ENCODE measurements at regions not wholly inside any gene's neighbourhood (a gene's known extent, or its start where the extent isn't known, plus 50 kb on each side); places are given as distances from the start of the nearest gene placed in this dataset.
"Not testable (repeated sequence)": the region's sequence is repeated elsewhere in the genome, so short reads cannot be mapped to it uniquely, and the experiment has no call there.

- Histone ChIP-seq H3K9ac (ENCODE audit: extremely low read depth, insufficient read length, low read length) (no peak overlapping the region), H3K79me2 (ENCODE audit: insufficient read depth, low read length) (no peaks in the 10 kb centered on the region), H3K56ac (ENCODE audit: insufficient read length, low read depth, low read length) (no peak overlapping the region), H3K4ac (ENCODE audit: low read depth, low read length) (no peak overlapping the region), H3K18ac (ENCODE audit: insufficient read length, low read depth, low read length) (no peak overlapping the region), H4K91ac (ENCODE audit: insufficient read length, low read depth, low read length) (no peak overlapping the region), H2BK15ac (ENCODE audit: low read depth, low read length) (no peak overlapping the region), H3K79me1 (ENCODE audit: insufficient read depth, low read depth, low read length, poor library complexity, severe bottlenecking) (no peaks in the 10 kb centered on the region), H2BK12ac (ENCODE audit: insufficient read length, low read depth, low read length) (no peak overlapping the region), H4K8ac (replicated peaks; ENCODE audit: insufficient read length, low read depth, low read length) (no peak overlapping the region), H2AFZ (ENCODE audit: low read length) (no peak overlapping the region), H3K27ac (ENCODE audit: insufficient read length, low read depth, low read length) (no peak overlapping the region), H3K4me2 (ENCODE audit: insufficient read depth, insufficient read length, low read length) (no peak overlapping the region), H3K9me3 (ENCODE audit: control insufficient read depth, low read depth, low read length) (no peaks in the 10 kb centered on the region), H3T11ph (ENCODE audit: low read length) (no peak overlapping the region), H4K5ac (ENCODE audit: insufficient read length, low read depth, low read length) (no peak overlapping the region), H3K23ac (ENCODE audit: insufficient read length, low read depth, low read length) (no peak overlapping the region), H3K4me1 (ENCODE audit: insufficient read depth, low read length) (no peaks in the 10 kb centered on the region), H2BK20ac (ENCODE audit: low read depth, low read length, poor library complexity, severe bottlenecking) (no peak overlapping the region), H3K23me2 (ENCODE audit: insufficient read length, low read depth, low read length, poor library complexity, severe bottlenecking) (no peaks in the 10 kb centered on the region), H3K27me3 (ENCODE audit: insufficient read depth, low read length) (no peaks in the 10 kb centered on the region), H4K20me1 (ENCODE audit: control insufficient read depth, insufficient read depth, insufficient read length) (no peaks in the 10 kb centered on the region), H3K14ac (ENCODE audit: insufficient read depth, low read length) (no peak overlapping the region), H2AK5ac (ENCODE audit: insufficient read length, low read length) (no peak overlapping the region), H2BK120ac (ENCODE audit: low read depth, low read length, poor library complexity, severe bottlenecking) (no peak overlapping the region), H2BK5ac (ENCODE audit: insufficient read length, low read length) (no peak overlapping the region)
- no peak overlapping the region for H3K27ac Mint-ChIP-seq
- H3K36me3 Mint-ChIP-seq (ENCODE audit: insufficient read depth in 1 of 3, low read depth in 3 of 3): peaks cover 14 to 33% (median 16%) of the 10 kb centered on the region in 3 experiments
- no peaks in the 10 kb centered on the region for H3K4me1 Mint-ChIP-seq
- TF ChIP-seq CTCF (conservative IDR thresholded peaks at IDR 0.05): no peak
- H3K9me3 Mint-ChIP-seq: peaks cover 35 to 42% of the 10 kb centered on the region in 2 experiments
- no peak for DNase-seq
- no peaks in the 10 kb centered on the region for H3K27me3 Mint-ChIP-seq (ENCODE audit: low read depth)
- no peak overlapping the region for H3K4me3 Mint-ChIP-seq
These were observed 453.9 kb upstream of the MGAT4C start for GRCh38 chr12:86710109-86710508.

DNA sequence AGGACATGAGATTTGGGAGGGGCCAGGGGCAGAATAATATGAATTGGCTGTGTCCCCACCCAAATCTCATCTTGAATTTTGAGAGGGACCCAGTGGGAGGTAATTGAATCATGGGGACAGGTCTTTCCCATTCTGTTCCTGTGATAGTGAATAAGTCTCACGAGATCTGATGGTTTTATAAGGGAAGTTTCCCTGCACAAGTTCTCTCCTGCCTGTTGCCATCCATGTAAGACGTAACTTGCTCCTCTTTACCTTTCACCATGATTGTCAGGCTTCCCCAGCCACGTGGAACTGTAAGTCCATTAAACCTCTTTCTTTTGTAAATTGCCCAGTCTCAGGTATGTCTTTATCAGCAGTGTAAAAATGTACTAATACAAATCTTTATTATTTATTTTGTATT lies 452.8 kb upstream of the MGAT4C start:
- H3K36me3 Mint-ChIP-seq (ENCODE audit: insufficient read depth in 1 of 3, low read depth in 3 of 3): peaks cover 13 to 33% (median 14%) of the 10 kb centered on the region in 3 experiments
- not testable (repeated sequence) for H3T11ph ChIP-seq (ENCODE audit: low read length)

More for the DNA sequence above, 452.8 kb upstream of the MGAT4C start:
- not testable (repeated sequence) for H3K9me3 ChIP-seq (ENCODE audit: control insufficient read depth, low read depth, low read length); H3K27ac Mint-ChIP-seq; H3K23me2 ChIP-seq (ENCODE audit: insufficient read length, low read depth, low read length, poor library complexity, severe bottlenecking); H4K8ac ChIP-seq (replicated peaks; ENCODE audit: insufficient read length, low read depth, low read length); H2BK5ac ChIP-seq (ENCODE audit: insufficient read length, low read length); H3K4me3 Mint-ChIP-seq; H3K9ac ChIP-seq (ENCODE audit: extremely low read depth, insufficient read length, low read length); H2AK5ac ChIP-seq (ENCODE audit: insufficient read length, low read length); H2BK120ac ChIP-seq (ENCODE audit: low read depth, low read length, poor library complexity, severe bottlenecking); H3K18ac ChIP-seq (ENCODE audit: insufficient read length, low read depth, low read length); H3K79me1 ChIP-seq (ENCODE audit: insufficient read depth, low read depth, low read length, poor library complexity, severe bottlenecking); H2BK20ac ChIP-seq (ENCODE audit: low read depth, low read length, poor library complexity, severe bottlenecking); H2AFZ ChIP-seq (ENCODE audit: low read length); H3K14ac ChIP-seq (ENCODE audit: insufficient read depth, low read length); H2BK12ac ChIP-seq (ENCODE audit: insufficient read length, low read depth, low read length); DNase-seq; H3K4me2 ChIP-seq (ENCODE audit: insufficient read depth, insufficient read length, low read length); H3K27me3 Mint-ChIP-seq (ENCODE audit: low read depth); H3K4ac ChIP-seq (ENCODE audit: low read depth, low read length); H3K56ac ChIP-seq (ENCODE audit: insufficient read length, low read depth, low read length); H3K27me3 ChIP-seq (ENCODE audit: insufficient read depth, low read length); H3K79me2 ChIP-seq (ENCODE audit: insufficient read depth, low read length); H2BK15ac ChIP-seq (ENCODE audit: low read depth, low read length); H3K4me1 Mint-ChIP-seq; H3K27ac ChIP-seq (ENCODE audit: insufficient read length, low read depth, low read length); H4K5ac ChIP-seq (ENCODE audit: insufficient read length, low read depth, low read length); H4K91ac ChIP-seq (ENCODE audit: insufficient read length, low read depth, low read length); H3K23ac ChIP-seq (ENCODE audit: insufficient read length, low read depth, low read length); H3K4me1 ChIP-seq (ENCODE audit: insufficient read depth, low read length); H4K20me1 ChIP-seq (ENCODE audit: control insufficient read depth, insufficient read depth, insufficient read length)
- WGBS (ENCODE audit: extremely low coverage, insufficient read length, low lambda C conversion rate): no CpG with 5 or more reads among the region's 3 CpGs
- H3K9me3 Mint-ChIP-seq: peaks cover 35 to 39% of the 10 kb centered on the region in 2 experiments
